WI38 (cell line): ENCODE measurements at regions not wholly inside any gene's neighbourhood (a gene's known extent, or its start where the extent isn't known, plus 50 kb on each side); places are given as distances from the start of the nearest gene placed in this dataset.
"Not testable (repeated sequence)": the region's sequence is repeated elsewhere in the genome, so short reads cannot be mapped to it uniquely, and the experiment has no call there.

Experiments used
- H3K4me3 ChIP-seq: 2 replicates; pipeline ENCODE4 v1.5.1; 2011; ENCODE audit warnings: low read depth, mild to moderate bottlenecking, control low read depth, low read length
- CTCF ChIP-seq: IDR thresholded peaks from 2 replicates; pipeline ENCODE4 v1.5.1; 2012; ENCODE audit warnings: low read depth, mild to moderate bottlenecking, control low read depth, low read length

GRCh38 chr10:36538953-36539586 is 586.3 kb upstream of the ANKRD30A start:
- no peak for TF ChIP-seq CTCF
- no peak overlapping the region for H3K4me3 ChIP-seq

- no peak overlapping the region for H3K4me3 ChIP-seq
- TF ChIP-seq CTCF = no peak
These were observed 590.9 kb upstream of the ANKRD30A start for GRCh38 chr10:36534471-36535002.

- TF ChIP-seq CTCF = no peak
- no peak overlapping the region for H3K4me3 ChIP-seq
These were observed 591.5 kb upstream of the ANKRD30A start for GRCh38 chr10:36533861-36534260.

GRCh38 chr10:36533316-36533715 is 592.1 kb upstream of the ANKRD30A start:
- TF ChIP-seq CTCF = no peak

GRCh38 chr10:36531621-36532020 is 593.8 kb upstream of the ANKRD30A start:
- H3K4me3 ChIP-seq = no peak overlapping the region
- no peak for TF ChIP-seq CTCF

More at GRCh38 chr10:36533316-36533715, 592.1 kb upstream of the ANKRD30A start:
- H3K4me3 ChIP-seq = no peak overlapping the region

GRCh38 chr10:36526033-36526432 is 599.4 kb upstream of the ANKRD30A start:
- no peak overlapping the region for H3K4me3 ChIP-seq
- no peak for TF ChIP-seq CTCF

GRCh38 chr10:36524126-36524525 is 601.3 kb upstream of the ANKRD30A start:
- not testable (repeated sequence) for H3K4me3 ChIP-seq

GRCh38 chr10:36519909-36520308 is 605.5 kb upstream of the ANKRD30A start:
- no peak for TF ChIP-seq CTCF
- H3K4me3 ChIP-seq = no peak overlapping the region
